ENCODE measurements at regions not wholly inside any gene's neighbourhood (a gene's known extent, or its start where the extent isn't known, plus 50 kb on each side); places are given as distances from the start of the nearest gene placed in this dataset.

GRCh38 chr21:15405214-15405613 lies 324.6 kb upstream of the USP25 start:
- DNase-seq = no peak

DNA sequence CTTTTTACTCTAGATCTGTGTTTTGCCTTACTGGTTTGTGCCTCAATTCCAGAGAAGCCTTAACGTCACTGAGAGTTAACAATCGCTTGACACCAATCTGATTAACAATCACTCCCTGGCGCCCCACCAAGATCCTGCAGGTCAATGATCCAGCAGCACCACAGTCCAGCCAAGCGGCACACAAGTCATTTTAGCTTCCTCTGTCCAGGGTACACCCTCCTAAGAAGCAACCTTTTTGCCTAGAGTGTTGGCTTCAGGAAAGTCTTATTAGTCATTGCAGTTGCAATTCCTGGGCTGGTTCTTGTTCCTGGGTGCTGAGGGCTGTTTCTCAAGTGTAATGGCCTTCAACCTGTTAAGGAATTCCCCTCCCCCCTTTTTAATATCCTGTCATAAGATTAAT lies 323.0 kb upstream of the USP25 start:
- no peak for DNase-seq

- no peak for DNase-seq
Measured at GRCh38 chr21:15407585-15407984, 322.2 kb upstream of the USP25 start.

GRCh38 chr21:15408089-15408488 lies 321.7 kb upstream of the USP25 start:
- DNase-seq = no peak

DNA sequence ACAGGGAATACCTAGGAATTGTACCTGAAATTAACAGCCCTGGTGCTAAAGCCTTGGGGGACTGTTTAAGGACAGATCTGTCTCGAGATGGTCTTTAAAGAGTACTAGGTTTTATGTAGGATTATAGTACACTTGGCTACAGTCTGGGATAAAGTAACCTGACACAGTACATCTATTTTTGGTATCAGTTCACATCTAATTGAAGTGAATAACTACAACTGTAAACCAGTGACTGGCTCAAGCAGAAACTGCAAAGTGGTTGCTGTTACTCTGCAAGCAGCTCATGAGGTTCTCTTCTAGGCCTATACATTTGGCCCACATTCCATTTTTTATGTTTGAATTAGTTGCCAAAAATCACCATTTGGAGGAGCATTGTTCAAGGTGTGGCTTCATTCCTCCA lies 320.8 kb upstream of the USP25 start:
- no peak for DNase-seq

DNA sequence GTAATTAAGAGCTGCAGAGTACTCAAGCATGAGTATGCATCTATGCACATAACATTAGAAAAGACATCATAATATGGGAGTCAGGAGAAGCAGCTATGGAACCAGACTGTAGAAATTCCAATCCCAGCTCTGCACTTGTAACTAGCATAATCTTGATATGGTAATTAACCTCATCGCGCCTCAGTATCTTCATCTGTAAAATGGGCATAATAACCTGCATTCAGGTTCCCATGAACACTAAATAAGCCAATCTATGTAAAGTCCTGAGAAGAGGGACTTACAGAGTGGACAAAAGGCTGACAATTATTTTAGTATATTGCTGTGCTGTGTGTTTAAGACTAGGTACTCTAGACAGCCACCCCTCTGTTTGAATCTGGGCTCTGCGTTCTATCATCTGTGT lies 318.9 kb upstream of the USP25 start:
- no peak for DNase-seq

DNA sequence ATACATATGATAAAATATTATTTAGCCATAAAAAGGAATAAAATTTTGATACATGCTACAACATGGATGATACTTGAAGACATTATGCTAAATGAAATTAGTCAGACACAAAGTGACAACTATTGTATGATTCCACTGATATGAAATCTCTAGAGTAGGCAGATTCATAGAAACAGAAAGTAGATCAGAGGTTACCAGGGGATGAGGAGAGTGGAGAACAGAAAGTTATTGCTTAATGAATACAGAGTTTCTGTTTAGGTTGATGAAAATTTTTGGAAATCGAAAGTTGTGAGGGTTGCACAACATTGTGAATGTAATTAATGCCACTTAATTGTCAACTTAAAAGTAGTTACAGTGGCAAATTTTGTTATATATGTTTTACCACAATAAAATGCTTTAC lies 315.7 kb upstream of the USP25 start:
- DNase-seq = no peak

DNA sequence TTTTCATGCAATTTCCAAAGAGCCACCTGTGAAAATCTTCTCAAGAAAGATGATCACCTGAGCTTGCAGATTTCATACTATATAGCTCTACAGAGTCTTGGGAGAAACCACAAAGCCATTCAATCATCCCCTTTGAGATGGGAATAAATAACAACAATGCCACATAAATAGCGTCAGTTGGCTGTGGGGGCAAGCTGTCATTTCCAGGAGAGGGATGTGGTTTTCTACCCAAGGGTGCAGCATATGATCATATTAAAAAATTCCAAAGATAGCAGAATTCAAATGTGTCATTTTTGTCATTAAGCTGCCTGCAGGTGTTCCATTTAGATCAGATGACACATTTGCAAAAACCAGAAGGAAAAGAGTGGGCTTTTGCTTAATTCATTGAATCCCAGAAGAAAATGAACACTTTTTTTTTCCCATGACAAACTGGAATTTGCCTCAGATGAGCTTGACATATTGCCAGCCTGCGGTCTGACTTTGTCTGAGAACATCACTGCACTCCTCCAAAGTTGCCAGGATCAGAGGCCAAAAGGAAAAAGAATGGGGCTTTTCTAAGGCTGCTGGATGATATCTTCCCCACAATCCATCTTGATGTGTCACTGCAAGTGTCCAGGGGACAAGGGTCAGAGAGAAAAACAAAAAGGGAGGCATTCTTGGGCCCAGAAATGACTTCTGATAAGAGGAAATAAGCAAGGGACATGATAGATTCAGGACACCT lies 314.1 kb upstream of the USP25 start:
- no peak for DNase-seq

DNA sequence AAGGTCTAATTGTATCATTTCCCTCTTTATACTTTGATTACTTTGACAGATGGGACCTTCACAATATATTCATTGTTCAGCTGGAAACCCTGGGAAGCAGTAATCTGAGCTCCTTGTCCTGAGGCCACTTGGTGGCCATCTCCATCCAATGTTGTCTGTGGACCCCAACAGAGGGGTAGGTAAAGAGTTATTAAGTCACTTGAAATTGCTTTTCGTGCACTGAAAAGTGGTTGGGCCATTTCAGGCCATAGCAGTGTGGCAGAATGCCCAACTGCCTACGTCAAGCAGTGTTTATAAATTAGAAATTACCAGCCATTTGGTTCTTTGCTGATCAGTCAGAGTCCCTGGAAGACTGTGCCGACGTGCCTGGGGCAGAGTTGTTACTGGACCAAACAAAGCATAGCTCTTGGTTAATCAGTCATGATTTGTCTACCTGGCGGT lies 308.3 kb upstream of the USP25 start:
- DNase-seq = no peak

DNA sequence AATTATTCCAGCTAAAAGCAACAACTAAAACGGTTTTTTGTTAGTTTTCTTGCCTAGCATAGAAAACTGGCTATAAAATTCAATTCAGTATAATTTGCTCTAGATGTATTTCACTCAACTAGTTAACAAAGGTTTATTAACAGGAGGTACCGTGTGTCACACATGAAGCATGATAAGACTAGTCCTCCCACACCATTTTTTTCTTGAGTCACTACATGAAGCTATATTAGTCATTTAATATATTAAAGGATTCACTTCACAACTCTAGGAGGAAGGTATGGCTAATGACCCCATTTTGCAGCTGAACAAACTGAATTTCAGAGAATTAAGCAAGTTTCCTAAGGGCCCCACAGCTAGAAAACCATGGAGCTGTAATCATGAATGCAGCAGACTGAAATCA lies 307.8 kb upstream of the USP25 start:
- DNase-seq = no peak

- DNase-seq = no peak
Measured at GRCh38 chr21:15422783-15423182, 307.0 kb upstream of the USP25 start.

DNA sequence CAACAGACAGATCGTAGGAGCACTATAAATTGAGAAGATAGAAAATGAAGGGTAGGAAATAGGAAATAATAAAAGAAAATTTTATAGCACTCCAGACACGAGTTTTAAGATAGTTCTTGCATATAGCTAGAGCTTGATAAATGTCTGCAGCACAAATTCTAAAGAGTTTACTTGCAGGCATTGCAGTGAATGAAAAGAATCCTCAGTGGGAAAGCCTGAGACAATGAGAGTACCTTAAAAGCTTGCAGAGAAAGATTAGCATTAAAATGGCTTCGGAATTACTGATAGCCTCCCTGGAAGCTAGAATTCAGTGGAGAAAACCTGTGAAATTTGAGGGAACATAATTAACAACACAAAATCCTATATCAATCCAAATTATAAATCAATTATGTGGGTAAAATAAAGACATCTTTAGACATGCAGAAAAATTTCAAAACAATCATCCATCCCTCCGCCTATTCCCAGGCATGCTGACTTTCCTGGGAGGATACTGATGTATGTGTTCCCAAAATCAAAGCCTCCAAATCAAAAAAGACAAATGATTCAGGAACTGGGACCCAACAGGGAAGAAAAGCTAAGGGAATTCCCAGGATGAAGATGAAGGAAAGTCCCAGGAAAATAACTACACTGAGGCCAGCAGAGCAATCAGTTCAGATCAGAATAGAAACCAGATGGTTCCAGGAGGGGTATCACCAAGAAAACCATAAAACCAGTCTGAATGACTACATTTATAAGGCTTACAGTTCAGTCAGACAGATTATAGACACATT lies 305.9 kb upstream of the USP25 start:
- DNase-seq = no peak

DNA sequence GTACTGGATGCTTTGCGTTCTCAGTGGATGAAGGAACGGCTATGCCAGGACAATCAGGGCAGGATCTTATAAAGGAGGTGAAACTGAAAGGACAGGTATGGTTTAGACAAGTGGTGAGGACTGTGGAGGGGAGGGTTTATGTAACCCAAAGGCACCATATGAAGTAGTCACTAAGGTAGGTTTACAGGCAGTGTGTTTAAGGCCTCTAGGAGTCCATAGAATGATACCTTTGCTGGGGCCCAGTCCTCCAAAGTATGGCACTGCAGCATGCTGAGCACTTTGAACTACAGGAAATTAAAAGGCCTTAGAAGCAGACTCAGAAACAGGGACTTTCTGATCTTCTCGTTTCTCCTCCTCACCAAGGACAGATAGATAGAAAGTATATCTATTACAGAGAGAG lies 304.7 kb upstream of the USP25 start:
- DNase-seq = no peak

DNA sequence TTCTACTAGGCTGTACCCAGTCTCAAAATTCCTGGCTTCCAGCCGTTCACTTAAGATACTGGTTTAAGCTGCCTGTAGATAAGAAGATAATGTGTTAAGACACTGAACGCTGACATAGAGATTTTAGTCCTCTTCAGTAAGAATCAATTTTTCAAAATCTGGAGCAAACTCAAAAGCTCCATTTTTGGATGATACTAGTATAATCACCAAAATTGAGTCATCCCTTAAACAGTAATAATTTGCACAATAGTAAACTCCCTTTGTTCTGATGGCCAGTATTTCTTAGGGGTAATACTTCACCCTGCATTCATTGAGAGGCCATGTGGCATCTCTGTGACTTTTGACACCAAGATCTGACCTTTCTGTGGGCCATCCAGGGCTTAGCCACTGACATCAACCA lies 299.8 kb upstream of the USP25 start:
- no peak for DNase-seq

DNA sequence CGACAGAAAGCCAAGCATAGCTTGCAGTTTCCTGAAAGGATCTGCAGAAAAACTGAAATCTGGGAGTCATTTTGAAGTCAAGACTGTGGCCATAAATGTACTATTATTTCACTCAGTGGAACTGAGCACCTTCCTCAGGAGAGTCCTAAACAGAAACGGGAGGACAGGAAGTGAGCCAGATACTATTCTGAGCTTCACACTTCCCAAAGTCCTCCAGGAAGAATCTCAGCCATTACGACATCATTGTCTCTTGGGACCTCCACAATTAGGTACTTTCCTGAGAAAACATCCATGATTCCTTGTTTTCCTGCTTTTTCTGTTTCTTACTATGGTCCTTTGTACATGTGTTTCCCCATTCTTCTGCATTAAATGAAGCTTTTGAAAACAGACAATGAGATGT lies 299.2 kb upstream of the USP25 start:
- DNase-seq = no peak

DNA sequence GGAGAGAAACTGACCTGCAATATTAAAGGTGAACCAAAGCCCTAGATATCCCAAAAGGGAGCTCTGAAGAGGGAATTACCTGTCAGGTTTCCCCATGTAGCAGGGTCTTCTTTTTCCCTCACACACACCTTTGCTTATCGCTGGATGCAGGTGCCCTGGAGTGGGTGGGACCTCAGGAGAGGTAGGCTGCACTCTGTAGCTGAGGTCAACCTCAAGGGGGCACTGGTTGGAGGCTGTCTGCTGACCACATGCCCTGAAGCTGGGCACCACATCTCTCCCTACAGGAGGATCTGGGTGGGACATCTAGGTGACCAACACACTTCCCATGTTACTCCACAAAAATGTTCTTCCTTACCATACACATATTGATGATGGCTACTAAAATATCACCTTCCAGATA lies 298.7 kb upstream of the USP25 start:
- no peak for DNase-seq

GRCh38 chr21:15433091-15433490 lies 296.7 kb upstream of the USP25 start:
- no peak for DNase-seq

DNA sequence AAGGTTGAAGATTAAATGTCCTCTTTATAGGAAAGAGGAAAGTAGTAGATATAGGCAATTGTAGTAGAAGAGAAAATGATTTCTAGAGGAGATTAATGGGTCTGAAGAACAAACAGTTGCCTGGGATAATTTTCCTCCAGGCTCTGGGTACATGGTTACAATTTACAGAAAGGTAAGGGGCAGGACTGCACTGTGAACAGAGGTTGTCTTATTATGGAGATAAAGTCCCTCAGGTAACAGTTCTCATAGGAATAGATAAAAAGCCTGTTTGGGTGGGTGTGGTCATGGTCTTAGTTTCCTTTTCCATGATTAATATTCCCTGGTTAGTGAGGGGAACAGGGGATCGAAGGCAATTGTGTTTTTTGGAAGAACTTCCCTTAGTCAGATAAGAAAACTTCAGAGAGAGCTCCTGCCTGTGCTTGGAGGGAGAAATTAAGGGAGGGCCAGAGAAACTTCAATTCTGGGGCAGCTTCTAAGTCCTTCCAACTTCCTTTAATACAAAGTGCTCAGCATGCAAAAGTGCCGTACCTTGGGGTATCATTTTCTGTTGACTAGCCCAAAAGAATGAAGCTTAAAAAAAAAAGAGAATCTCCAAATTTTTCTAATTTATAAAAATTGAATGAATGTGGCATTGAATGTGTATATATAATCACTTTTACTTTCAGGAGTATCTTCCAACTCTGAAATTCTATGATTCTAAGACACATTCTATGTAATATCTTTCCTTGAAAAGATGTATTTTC lies 295.4 kb upstream of the USP25 start:
- DNase-seq = no peak

- no peak for DNase-seq
Measured at GRCh38 chr21:15436031-15436430, 293.8 kb upstream of the USP25 start.

GRCh38 chr21:15437883-15438282 lies 291.9 kb upstream of the USP25 start:
- DNase-seq = no peak

DNA sequence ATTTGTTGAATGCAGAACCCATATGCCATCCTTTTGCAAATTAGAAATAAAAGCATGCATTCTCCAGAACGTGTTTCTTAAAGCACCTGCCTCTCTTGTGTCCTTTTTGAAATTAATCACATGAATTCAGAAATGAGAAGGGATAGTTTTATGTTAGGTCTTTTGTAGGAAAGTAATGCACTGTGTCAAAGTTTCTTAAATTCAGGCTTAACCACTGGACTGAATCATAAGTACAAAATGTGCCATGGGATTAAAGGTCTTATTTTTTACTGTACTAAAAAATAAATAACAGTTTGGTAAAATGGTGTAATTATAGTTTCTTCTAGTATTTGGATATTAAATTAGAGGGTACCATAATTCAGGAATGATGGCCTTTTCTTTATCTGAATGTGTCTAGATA lies 290.1 kb upstream of the USP25 start:
- no peak for DNase-seq

DNA sequence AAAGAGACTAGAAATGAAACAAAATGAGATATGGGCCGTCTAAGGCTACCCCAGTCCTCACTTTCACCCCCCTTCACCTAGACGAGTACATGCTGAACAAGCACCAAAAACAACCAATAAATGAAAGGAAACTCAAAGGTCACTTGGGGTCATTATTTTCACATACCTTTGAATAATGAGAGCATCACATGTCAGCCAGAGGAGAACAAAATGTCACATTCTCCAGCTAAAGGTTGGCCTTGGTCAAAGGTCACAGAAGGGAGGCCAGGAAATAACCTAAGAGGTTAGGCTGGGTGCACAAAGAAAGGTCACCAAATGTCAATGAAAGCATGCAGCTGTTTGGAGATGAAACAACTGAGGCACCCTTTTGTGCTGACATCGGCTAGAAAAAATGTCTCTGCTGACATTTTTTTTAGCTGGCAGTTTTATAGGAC lies 288.7 kb upstream of the USP25 start:
- DNase-seq = no peak

DNA sequence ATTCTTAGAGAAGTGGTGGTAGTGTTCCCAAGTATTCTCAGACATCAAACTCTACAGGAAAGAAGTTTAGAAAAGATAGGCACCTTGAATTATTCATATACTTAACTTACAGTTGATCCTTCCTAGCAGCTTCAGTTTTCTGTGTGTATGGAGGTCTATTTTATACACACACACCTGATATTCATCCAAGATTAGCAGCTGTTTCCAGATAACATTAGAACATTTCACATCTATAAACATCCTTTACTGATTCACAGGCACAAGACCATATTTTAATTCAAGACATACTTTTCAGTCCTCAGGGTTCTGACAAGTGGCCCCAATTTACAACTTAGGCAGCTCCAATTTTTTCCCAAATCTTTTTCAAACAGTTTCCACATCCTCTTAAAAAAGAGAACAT lies 287.8 kb upstream of the USP25 start:
- DNase-seq = no peak
